ENCODE measurements at regions not wholly inside any gene's neighbourhood (a gene's known extent, or its start where the extent isn't known, plus 50 kb on each side); places are given as distances from the start of the nearest gene placed in this dataset.

DNA sequence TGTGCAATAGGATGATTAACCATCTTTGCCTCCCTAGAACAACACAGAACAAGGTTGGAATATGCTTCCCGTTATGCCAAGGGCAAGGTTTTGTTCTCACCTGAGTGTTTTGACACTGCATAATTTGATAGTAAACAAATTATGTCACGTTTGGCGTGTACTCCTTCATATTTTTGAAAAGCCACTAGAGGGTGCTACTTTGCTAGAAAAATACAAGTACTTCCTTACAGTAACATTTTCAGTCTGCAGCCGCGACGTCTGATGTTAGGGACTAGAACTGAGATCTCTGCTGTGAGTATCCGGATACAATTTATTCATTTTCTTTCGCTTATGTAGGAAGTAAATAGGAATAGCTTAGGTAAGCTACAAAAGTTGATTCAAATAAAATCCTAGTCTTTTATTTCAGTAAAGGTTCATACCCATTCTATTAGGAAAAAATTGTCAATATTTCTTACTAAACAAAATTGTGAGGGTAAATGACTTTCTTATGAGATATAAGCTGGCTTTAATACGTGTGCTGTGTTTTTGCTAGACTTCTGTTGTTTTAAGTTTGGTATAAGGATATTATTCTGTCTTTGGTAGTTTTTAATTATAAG is 181.1 kb upstream of the WDFY3 start:
- peak; percentile 38 to 44 for TF ChIP-seq CTCF (IDR thresholded peaks at IDR 0.05; ENCODE audit: extremely low read depth in 1 of 2, insufficient read depth in 1 of 2, low read depth in 1 of 2, low read length in 2 of 2)
- no peak for TF ChIP-seq POLR2A (IDR thresholded peaks at IDR 0.05; ENCODE audit: low read depth, low read length)
- no peak for TF ChIP-seq MYC (IDR thresholded peaks at IDR 0.05; ENCODE audit: low read depth, low read length)
- no peak for TF ChIP-seq MAX (IDR thresholded peaks at IDR 0.05; ENCODE audit: insufficient read depth, insufficient read length)
- TF ChIP-seq EZH2 (IDR thresholded peaks at IDR 0.05; ENCODE audit: borderline replicate concordance, low read depth, low read length, severe bottlenecking): no peak
- no peak for TF ChIP-seq POLR2AphosphoS5 (IDR thresholded peaks at IDR 0.05; ENCODE audit: insufficient read depth, low read depth, low read length)
- TF ChIP-seq FOS (IDR thresholded peaks at IDR 0.05; ENCODE audit: borderline replicate concordance, insufficient read depth, low read length): no peak
